ENCODE measurements at regions not wholly inside any gene's neighbourhood (a gene's known extent, or its start where the extent isn't known, plus 50 kb on each side); places are given as distances from the start of the nearest gene placed in this dataset.

GRCh38 chr14:40309124-40309523 is 876.9 kb upstream of the FBXO33 start:
- no peaks in the 10 kb centered on the region for H3K36me3 ChIP-seq (ENCODE audit: control insufficient read depth, insufficient read depth, low read length)
- no peak for TF ChIP-seq CTCF (IDR thresholded peaks at IDR 0.05; ENCODE audit: insufficient read depth, low read length, poor library complexity, severe bottlenecking)
- no peak for DNase-seq (ENCODE audit: low read depth)
- H3K4me3 ChIP-seq (ENCODE audit: low read depth, low read length), result no peak overlapping the region
- H3K27me3 ChIP-seq (ENCODE audit: control insufficient read depth, insufficient read depth, low read length), result no peaks in the 10 kb centered on the region

GRCh38 chr14:40308240-40308639 is 876.0 kb upstream of the FBXO33 start:
- no peak for TF ChIP-seq CTCF (IDR thresholded peaks at IDR 0.05; ENCODE audit: insufficient read depth, low read length, poor library complexity, severe bottlenecking)
- H3K36me3 ChIP-seq (ENCODE audit: control insufficient read depth, insufficient read depth, low read length), result no peaks in the 10 kb centered on the region
- H3K27me3 ChIP-seq (ENCODE audit: control insufficient read depth, insufficient read depth, low read length), result no peaks in the 10 kb centered on the region
- DNase-seq (ENCODE audit: low read depth), result no peak
- no peak overlapping the region for H3K4me3 ChIP-seq (ENCODE audit: low read depth, low read length)

- no peak for DNase-seq (ENCODE audit: low read depth)
- Histone ChIP-seq H3K27me3 (ENCODE audit: control insufficient read depth, insufficient read depth, low read length) (no peaks in the 10 kb centered on the region), H3K36me3 (ENCODE audit: control insufficient read depth, insufficient read depth, low read length) (no peaks in the 10 kb centered on the region), H3K4me3 (ENCODE audit: low read depth, low read length) (no peak overlapping the region)
- TF ChIP-seq CTCF (IDR thresholded peaks at IDR 0.05; ENCODE audit: insufficient read depth, low read length, poor library complexity, severe bottlenecking), result no peak
Observed at GRCh38 chr14:40296821-40297220, 864.6 kb upstream of the FBXO33 start.

- Histone ChIP-seq H3K4me3 (ENCODE audit: low read depth, low read length) (no peak overlapping the region), H3K36me3 (ENCODE audit: control insufficient read depth, insufficient read depth, low read length) (no peaks in the 10 kb centered on the region), H3K27me3 (ENCODE audit: control insufficient read depth, insufficient read depth, low read length) (no peaks in the 10 kb centered on the region)
- TF ChIP-seq CTCF (IDR thresholded peaks at IDR 0.05; ENCODE audit: insufficient read depth, low read length, poor library complexity, severe bottlenecking), result no peak
- DNase-seq (ENCODE audit: low read depth), result no peak
Observed at GRCh38 chr14:40292664-40293063, 860.4 kb upstream of the FBXO33 start.

DNA sequence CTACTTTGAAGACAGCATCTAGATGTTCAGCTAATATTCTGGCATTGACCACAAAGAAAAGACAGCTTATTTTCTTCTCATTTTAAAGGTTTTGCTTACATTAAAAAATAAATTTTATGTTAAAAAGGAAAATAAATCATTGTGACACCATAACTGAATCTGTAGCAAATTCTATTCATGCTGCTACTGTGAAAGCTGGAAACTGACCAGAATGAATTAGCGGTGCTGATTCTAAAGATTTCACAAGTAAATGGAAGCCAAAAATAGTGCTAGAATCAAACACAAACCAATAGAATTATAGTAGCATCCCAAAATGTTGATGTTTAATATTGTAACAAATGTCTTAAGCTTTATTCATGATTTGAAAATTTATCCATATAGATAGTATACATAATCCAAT is 850.0 kb upstream of the FBXO33 start:
- no peaks in the 10 kb centered on the region for H3K27me3 ChIP-seq (ENCODE audit: control insufficient read depth, insufficient read depth, low read length)
- no peaks in the 10 kb centered on the region for H3K36me3 ChIP-seq (ENCODE audit: control insufficient read depth, insufficient read depth, low read length)
- TF ChIP-seq CTCF (IDR thresholded peaks at IDR 0.05; ENCODE audit: insufficient read depth, low read length, poor library complexity, severe bottlenecking), result no peak
- H3K4me3 ChIP-seq (ENCODE audit: low read depth, low read length), result no peak overlapping the region
- no peak for DNase-seq (ENCODE audit: low read depth)

DNA sequence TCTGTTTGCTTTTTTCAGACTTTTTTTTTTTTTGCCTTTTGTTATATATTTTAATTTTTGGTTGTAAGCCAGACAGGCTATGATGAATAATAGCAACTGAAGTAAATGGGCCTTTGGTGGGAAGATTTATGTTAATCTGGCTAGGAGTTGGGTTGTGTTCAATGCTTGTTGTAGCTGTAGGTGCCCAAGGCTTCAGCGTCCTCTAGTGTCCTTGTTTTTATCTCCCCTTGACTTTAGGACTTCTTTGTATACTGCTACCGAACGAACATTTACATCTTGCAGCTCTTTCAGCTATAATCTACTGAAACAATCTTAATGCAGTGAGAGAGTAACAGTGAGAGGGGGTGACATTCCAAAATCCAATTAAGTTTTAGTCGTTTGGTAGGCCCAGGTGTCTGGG is 848.4 kb upstream of the FBXO33 start:
- no peak for DNase-seq (ENCODE audit: low read depth)
- Histone ChIP-seq H3K36me3 (ENCODE audit: control insufficient read depth, insufficient read depth, low read length) (no peaks in the 10 kb centered on the region), H3K27me3 (ENCODE audit: control insufficient read depth, insufficient read depth, low read length) (no peaks in the 10 kb centered on the region), H3K4me3 (ENCODE audit: low read depth, low read length) (no peak overlapping the region)
- TF ChIP-seq CTCF (IDR thresholded peaks at IDR 0.05; ENCODE audit: insufficient read depth, low read length, poor library complexity, severe bottlenecking), result no peak
